GM21576 (cell line): ENCODE measurements at regions not wholly inside any gene's neighbourhood (a gene's known extent, or its start where the extent isn't known, plus 50 kb on each side); places are given as distances from the start of the nearest gene placed in this dataset.
"Not testable (repeated sequence)": the region's sequence is repeated elsewhere in the genome, so short reads cannot be mapped to it uniquely, and the experiment has no call there.

Experiments used
- ATAC-seq: cut with Tn5 transposase; IDR thresholded peaks from one replicate; pipeline ENCODE4 v1.9.1; 2021; ENCODE audit warnings: mild to moderate bottlenecking, moderate library complexity; ENCODE audit not compliant: unreplicated experiment

DNA sequence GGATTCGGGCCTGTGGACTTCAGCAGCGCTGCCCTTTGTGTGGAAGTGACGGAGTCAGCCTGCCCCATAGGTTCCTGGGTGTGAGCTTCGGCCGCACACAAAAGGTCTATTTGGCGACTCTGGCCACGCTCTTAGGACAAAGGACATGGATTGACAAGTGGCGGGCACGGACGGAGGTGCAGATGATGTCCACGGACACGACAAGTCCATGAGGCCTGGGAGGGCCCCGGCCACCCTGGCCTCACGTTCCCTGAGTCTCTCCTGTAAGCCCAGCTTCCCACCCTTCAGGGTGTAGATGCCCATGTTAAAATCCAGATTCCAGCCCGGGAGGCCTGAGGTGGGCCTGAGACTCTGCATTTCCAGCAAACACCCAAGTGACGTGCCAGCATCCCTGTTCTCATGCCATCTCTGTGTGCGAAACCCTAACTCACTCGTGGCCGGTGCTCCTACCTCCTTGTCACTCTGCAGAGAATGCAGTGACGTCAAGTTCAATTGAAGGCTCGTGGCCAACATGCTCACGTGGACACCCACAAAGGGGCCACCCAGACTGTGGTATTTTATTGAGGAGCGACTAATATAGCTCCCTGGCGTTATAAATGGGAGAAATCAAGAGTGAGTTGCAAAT, 111.7 kb downstream of the RTP5 start:
- ATAC-seq: no peak

DNA sequence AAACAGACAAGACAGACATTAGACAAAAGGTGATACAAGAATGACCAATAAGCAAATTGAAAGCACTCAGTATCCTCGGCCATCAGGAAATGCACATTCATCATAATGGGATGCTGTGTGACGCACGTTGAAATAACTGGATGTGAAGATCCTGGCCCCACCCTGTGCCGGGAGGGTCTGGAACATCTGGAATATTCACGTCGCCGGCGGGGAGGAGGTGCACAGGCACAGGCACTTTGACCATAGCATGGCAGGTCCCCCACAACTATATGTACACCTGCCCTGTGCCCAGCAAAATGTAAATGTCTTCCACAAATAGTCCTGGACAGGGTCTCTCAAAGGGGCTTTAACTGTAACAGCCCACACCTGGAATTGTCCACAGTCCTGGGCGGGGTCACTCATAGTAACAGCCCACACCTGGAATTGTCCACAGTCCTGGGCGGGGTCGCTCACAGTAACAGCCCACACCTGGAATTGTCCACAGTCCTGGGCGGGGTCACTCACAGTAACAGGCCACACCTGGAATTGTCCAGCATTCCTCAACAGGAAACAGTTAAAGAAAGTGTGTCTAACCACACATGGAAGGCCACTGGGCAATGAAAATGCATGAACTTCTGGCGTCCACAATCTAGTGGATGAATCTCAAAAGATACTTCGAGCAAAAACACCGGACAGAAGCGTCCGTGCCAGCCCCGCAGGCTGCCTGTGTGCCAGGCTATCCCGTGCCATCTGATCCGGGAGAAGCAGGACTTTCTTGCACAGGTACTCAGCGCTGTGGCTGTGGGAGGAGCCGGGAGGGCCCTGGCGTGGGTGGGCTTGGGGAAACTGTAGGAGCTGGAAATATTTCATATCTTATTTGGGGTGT, 113.4 kb downstream of the RTP5 start:
- ATAC-seq: no peak

DNA sequence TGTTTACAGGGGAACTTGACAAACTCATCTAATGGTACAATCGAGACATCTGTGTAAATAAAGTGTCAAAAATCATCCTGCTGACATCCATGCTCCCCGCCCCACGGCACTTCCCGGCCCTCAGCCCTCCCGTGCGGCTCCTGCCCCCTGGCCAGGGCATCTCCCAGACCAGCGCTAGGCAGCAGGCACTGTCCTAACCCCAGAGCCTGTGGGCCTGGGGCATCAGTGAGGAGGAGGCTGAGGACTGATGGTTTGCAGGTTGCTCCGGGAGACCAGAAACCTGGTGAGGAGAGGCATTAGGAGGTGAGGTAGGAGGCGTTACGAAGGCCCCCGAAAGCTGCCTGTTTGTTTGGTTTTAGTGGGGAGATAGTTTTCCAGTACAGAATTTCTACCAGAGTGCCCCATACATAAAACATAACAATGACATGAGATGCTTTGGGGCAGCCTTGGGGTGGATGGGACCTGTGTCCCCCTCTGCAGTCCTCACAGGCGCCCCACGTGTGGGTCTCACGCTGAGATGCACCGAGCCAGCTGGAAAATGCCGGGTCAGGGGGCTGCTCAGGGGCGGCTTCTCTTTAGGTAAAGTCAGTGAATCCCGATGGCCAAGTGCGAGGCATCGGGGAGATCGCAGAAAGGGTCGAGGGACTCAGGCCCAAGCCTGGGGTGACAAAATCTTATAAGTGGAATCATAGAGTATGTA, 114.2 kb downstream of the RTP5 start:
- ATAC-seq: no peak

DNA sequence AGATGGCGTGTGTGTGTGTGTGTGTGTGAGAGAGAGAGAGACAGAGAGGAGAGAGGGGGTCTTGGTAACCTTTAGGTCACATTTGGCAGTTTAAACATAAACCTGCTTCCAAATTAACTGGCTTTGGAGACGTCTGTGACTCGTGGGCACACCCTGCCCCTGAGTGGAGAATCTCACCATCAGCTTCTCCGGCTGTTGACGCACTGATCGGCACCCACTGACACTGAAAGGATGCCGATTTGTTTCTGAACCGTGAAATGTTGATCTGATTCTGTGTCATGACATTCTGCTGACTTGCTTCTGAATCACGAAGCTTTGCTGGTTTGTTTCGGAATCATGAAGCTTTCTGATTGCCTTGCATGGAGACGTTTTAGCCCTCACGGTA, 114.7 kb downstream of the RTP5 start:
- ATAC-seq: no peak

DNA sequence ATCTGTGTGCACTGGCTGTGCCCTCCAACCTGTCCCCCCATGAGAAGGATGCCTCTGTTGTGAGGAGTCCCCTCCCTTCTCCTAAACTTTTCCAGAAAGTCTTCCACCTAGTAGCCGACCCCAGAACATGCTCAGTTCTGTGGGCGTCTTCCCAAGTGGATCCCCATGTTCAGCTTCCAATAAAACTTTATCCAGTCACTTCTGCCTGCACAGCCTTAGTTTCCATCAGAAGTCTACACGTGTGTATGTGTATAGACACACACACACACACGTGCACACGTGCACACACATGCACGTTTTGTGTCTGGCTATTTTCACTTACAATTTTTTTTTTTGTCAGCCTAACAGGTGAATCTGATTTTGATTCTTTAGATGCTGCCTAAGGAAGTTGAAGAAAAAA, 115.1 kb downstream of the RTP5 start:
- no peak for ATAC-seq

DNA sequence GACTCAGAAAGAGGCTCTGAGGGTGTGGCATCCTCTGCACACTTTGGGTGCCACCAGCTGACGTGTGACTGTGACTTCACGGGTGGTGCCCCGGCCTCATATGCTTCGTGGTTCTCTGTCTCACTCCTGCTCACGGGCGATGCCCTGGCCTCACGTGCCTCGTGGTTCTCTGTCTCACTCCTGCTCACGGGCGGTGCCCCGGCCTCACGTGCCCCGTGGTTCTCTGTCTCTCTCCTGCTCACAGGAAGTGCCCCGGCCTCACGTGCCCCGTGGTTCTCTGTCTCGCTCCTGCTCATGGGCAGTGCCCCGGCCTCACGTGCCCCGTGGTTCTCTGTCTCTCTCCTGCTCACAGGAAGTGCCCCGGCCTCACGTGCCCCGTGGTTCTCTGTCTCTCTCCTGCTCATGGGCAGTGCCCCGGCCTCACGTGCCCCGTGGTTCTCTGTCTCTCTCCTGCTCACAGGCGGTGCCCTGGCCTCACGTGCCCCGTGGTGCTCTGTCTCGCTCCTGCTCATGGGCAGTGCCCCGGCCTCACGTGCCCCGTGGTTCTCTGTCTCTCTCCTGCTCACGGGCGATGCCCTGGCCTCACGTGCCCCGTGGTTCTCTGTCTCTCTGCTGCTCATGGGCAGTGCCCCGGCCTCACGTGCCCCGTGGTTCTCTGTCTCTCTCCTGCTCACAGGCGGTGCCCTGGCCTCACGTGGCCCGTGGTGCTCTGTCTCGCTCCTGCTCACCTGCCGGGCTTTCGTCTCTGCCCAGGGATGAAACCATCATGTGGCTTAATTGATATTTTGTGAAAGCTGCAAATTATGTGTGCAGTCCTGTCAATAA, 115.8 kb downstream of the RTP5 start:
- not testable (repeated sequence) for ATAC-seq

DNA sequence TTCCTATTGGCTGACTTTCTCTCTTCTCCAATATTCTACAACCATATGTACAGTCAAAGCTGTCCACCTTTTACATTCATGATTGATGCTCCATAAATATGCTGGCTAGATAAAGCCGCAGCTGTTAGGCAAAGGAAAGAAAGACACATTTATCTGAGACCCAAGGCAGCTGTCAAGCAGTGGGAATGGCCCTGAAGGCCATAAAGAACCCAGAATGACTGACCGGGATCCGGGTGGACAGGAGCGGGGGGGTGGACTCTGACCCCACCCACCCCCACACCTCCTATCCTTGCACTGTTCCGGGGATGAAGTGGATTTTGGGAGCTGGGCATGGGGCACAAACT, 116.4 kb downstream of the RTP5 start:
- ATAC-seq: no peak

DNA sequence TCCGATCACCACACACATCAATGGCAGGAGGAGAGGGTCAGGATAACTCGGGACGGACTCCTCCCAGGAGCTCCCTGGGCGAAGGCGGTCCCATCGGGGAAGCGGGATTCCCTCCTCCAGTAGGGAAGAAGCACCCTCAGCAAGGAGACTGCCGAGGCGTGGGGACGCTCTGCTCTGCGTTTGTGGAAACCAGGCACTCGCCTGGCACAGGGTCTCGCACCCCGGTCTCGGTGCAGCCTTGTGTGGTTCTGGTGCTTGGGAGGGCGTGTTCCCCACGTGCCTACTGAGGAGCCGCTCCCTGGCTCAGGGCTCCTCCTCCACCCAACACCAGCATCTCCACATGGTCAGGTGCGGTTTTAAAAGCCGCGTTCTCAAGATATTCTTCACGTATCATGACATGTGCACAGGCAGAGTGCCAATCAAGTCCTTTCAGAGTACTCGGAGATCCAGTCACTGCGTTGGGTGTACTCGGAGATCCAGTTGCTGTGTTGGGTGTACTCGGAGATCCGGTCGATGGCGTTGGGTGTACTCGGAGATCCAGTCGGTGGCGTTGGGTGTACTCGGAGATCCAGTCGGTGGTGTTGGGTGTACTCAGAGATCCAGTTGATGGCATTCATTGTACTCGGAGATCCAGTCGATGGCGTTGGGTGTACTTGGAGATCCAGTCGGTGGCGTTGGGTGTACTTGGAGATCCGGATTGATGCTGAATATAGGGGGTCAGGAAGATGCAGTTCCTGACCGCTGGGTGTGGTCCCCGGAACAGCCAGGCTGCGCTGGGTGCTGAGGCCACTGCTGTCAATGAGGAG, 117.5 kb downstream of the RTP5 start:
- ATAC-seq: no peak

DNA sequence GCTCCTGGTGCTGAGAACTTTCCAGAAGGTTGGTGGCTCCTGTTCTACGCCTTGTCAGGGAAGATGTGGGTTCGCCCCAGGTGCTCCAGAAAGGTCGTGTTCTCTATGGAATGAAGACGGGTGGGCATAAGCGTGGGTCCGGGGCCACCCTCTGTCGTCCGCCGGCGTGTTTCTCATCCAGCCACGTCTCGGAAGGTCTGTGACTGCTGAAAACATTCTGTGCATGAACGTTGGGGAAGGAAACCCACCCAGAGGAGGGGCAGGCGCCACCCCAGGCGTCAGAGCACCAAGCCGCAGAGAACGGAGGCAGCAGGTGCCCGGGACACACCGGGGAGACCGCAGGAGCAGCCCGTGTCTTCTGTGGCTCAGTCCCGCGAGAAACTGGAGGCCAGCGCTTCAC, 118.2 kb downstream of the RTP5 start:
- ATAC-seq: no peak

DNA sequence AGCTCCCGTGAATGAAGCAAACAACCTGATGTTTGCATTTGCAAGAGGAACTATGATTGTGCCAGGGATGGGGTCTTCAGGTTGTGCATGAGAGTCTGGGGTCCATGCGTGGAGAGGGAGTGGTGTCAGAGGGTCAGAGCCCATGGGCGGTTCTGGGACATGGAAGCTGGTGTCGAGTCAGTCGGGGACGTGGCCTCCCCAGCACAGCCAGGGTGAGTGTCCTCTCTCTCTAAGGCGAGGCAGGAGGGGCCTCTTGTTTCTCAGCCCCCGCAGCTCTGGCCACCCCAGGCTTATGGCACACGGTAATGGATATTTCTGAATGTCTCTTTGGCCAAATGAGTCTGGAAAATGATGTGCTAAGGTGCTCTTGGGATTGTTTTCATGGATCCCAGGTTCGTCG, 118.6 kb downstream of the RTP5 start:
- no peak for ATAC-seq

DNA sequence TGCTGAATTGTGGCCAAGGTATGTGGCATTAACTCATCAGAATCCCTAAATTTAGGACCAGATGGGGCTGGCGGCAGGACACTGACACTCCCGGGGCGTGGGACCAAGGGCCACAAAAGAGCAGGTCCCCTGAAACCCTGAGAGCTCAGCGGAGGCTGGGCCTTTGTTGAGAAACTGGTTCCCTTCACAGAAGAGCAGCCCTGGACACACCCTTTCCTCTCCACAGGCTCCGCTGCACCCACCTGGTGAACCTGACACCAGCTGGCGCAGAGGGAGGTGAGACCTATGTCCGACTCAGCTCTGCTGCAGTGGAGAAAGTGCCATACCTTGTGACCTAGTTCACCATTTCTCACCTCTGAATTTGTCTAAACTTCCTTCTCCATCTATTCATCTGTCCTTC, 119.5 kb downstream of the RTP5 start:
- ATAC-seq: no peak

DNA sequence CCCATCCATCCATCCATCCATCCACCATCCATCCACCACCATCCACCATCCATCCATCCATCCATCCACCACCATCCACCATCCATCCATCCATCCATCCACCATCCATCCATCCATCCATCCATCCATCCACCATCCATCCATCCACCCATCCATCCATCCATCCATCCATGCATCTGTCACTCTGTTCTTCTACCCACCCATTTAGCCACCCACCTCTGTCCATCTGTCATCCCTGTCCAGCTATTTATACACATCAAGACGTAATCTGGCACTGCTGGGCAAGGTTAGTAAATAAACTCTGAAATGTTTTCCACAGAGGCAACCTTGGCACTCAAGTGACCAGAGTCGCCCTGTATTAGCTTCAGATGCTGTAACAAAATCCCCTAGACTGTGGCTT, 120.9 kb downstream of the RTP5 start:
- ATAC-seq: no peak

DNA sequence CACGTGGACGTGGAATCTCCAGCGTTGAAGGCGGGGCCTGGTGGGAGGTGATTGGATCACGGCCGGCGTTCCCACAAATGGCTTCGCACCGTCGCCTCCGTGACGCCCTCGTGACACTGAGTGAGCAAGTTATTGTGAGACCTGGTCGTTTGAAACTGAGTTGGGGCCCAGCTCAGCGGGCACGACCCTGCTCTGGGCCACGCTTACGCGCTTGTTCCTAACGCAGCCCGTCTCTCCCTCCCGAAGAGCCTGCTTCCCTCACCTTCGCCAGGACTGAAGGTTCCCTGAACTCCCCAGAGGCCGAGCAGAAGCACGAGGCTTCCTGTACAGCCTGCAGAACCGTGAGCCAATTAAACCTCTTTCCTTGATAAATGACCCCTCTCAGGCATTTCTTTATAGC, 121.8 kb downstream of the RTP5 start:
- no peak for ATAC-seq

DNA sequence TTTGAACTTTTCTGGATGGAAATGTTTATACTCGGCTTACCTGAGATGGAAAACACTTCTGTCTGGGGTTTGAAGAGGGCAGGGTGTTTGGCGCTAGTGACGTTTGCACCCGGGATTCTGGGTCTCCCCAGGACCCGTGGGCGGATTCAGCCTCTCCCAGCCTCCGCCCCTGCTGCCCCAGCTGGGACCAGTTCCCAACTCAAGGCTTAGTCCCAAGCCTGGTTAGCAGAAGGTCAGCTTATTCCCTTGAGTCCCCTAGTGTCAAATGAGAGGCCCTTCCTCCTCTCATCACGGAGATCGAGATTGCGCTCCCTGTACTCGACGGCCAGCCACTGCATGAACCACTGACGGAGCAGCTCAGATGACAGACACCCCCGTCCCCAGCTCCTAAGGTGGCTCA, 123.2 kb downstream of the RTP5 start:
- ATAC-seq: no peak

DNA sequence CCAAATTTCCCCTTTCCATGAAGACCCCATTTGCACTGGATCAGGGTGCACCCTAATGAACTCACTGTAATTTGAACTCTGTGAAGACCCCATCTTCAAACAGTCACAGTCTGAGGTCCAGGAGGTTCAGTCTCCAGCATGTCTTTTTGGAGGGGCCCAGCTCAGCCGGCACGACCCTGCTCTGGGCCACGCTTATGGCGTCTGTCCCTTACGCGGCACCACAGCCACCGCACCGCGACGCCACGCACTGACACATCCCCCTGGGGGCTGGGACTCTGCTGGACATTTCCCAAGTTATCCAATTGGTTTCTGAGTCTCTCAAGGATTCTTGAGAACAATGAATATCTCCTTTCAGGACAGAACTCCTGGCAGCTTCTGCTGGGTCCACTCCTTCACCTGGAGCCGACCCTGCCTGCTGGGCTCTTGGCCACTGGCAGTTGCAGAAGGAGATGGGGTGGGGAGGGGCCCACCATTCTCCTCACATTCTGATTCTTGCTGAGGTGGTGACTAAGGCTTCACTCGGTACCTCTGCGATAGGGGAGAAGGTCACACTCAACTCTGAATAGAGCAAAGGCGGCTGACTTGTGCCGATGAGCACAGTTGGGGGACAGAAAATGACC, 124.0 kb downstream of the RTP5 start:
- no peak for ATAC-seq

DNA sequence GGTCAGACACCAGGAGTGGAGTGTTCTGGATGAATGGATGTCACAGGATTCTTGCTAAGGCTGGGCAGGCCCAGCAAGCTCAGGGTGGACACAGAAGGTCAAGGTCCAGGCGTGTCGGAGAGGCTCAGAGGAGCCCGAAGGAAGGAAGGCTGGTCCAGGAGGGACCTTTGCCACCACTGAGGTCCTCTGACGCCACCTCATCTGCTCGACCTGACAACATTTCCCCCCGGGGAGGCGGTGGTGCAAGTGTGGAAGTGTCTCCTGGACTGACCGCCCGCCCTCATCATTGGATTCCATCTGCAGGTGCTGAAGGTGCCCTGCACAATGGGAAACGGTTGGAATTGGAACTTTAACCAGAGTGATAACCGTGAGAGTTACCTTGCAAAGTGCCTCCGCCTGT, 124.6 kb downstream of the RTP5 start:
- ATAC-seq: no peak

DNA sequence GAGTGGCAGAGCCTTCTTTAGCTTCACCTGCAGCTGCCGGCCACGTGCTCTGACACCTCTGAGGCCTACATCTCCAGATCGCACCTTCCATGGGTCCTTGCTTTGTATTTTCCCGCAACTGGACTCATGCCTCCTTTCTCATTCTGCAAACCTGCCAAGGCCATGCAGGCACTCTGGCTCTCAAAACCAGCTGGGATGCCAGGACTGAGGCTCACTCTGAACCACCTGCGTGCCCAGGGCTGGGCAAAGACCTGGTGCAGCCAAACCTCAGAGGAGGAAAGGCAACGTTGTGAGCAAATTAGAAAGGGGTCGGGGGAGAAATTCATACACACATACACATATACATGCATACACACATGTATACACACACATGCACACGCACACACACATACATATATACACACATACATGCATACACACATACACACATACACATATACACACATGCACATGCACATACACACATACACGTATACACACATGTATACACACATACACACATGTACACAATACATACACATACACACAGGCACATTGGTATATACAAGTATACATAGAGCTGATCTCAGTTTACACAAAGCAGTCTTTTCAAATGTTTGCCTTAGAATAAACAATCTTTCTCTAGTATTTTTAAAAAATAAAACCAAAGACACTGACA, 125.2 kb downstream of the RTP5 start:
- no peak for ATAC-seq

DNA sequence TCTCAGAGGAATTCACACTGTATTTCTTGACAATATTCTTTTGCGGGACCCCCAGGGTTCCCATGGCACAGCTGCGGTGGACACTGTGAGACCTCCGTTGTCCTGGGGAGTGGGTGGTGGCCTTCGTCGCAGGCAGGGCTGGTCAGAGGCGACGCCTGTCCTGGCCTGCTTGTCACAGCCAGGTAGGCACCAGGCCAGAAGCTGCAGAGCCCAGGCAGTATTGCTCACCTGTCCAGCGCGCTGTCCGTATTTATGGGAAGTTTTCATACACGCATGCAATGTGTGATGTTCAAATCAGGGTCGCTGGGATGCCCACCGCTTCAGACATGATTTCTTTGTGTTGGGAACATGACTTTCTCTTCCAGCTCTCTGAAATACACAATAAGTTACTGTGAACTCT, 126.6 kb downstream of the RTP5 start:
- ATAC-seq: no peak

DNA sequence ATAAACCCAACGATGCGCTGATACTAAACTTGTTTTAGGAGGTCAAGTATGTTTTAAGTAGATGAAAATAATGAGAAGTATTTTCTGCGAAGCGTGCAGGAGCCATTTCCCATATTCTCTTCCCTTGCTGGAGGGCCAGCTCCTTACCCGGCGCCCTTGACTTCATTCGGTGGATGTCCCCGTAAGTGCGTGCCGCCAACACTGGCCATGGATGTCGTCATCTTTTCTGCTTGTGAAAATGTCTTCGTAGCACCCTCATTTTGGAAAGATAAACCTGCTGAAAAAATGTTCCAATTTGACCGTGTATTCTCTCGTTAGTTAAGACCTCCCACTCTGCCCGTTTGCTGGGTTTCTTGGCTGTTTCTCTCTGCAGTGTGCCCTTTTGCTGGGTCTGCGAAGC, 127.5 kb downstream of the RTP5 start:
- no peak for ATAC-seq

DNA sequence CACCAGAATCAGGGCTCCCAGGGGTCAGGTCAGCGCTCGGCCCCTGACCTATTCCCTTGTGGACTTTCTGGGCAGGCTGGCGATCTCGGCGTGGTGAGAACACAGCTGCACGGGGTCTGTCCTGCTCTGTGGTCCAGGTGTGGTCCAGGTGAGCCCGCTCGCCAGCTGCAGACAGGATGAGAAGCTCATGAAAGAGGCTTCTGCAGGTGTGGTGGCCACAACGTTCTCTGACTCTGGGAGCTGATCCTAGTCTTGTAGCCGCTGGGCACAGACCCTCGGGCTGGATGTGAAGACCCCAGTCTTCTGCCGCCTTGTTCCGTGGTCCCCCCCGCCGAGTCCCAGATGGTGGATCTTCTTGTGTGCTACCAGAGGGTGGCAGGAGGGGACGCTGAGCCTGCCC, 129.7 kb downstream of the RTP5 start:
- no peak for ATAC-seq
